HEK293 (cell line): ENCODE measurements at regions not wholly inside any gene's neighbourhood (a gene's known extent, or its start where the extent isn't known, plus 50 kb on each side); places are given as distances from the start of the nearest gene placed in this dataset.
A peak's percentile ranks its signal among the peaks of the same experiment; 100 is the strongest.
"Not testable (repeated sequence)": the region's sequence is repeated elsewhere in the genome, so short reads cannot be mapped to it uniquely, and the experiment has no call there.

Experiments used
- CTCF ChIA-PET: fragments of 350-600 bp; formaldehyde crosslinking; extraction: SDS; loops from one replicate; lab custom pipeline; 2021; ENCODE audit warnings: antibody characterized with exemption; lab: Yijun Ruan, JAX
- POLR2A ChIA-PET: fragments of 300-600 bp; formaldehyde crosslinking; extraction: SDS; loops from one replicate; lab custom pipeline; 2020; ENCODE audit warnings: antibody characterized with exemption, inconsistent platforms; lab: Yijun Ruan, JAX
- H3K27ac ChIP-seq: fragments of 200-500 bp; sonication (Bioruptor generic); 2 replicates; pipeline ENCODE4 v1.5.1; 2014; ENCODE audit warnings: low read depth, low read length, control low read depth, inconsistent platforms; ENCODE audit errors: extremely low read depth
- H3K36me3 ChIP-seq, 2 experiments: fragments of 200-500 bp in 1 of 2; sonication (Bioruptor generic) in 1 of 2; 1 replicate in 1 of 2; 2 replicates in 1 of 2; pipeline ENCODE4 v1.5.1; 2014 to 2017; ENCODE audit warnings: inconsistent platforms in 2 of 2, low read length in 2 of 2; ENCODE audit not compliant: control insufficient read depth in 2 of 2, insufficient read depth in 1 of 2
- H3K4me1 ChIP-seq: fragments of 200-500 bp; sonication (Bioruptor generic); 2 replicates; pipeline ENCODE4 v1.5.1; 2014; ENCODE audit warnings: mild to moderate bottlenecking, low read length, inconsistent platforms; ENCODE audit not compliant: control insufficient read depth, insufficient read depth
- H3K4me3 ChIP-seq: 2 replicates; pipeline ENCODE4 v1.5.1; 2011; ENCODE audit warnings: low read depth, mild to moderate bottlenecking, control low read depth, low read length, moderate library complexity
- H3K9me3 ChIP-seq: fragments of 200-500 bp; sonication (Bioruptor generic); 2 replicates; pipeline ENCODE4 v1.5.1; 2014; ENCODE audit warnings: low read depth, low read length, inconsistent platforms; ENCODE audit not compliant: control insufficient read depth, insufficient read depth
- GLIS2 ChIP-seq: fragments of 450-650 bp; formaldehyde crosslinking; IDR thresholded peaks from 2 replicates; pipeline ENCODE4 v1.5.1; 2016; ENCODE audit warnings: missing biosample characterization, missing genetic modification characterization
- INSM2 ChIP-seq: fragments of 450-650 bp; formaldehyde crosslinking; IDR thresholded peaks from 2 replicates; pipeline ENCODE4 v1.5.1; 2016; ENCODE audit warnings: missing biosample characterization, missing genetic modification characterization
- KLF7 ChIP-seq: fragments of 450-650 bp; formaldehyde crosslinking; IDR thresholded peaks from 2 replicates; pipeline ENCODE4 v1.5.1; 2016; ENCODE audit warnings: missing biosample characterization, missing genetic modification characterization, borderline replicate concordance
- MYNN ChIP-seq: fragments of 450-650 bp; formaldehyde crosslinking; IDR thresholded peaks from 2 replicates; pipeline ENCODE4 v1.5.1; 2016; ENCODE audit warnings: missing biosample characterization, missing genetic modification characterization, borderline replicate concordance
- SETDB1 ChIP-seq: IDR thresholded peaks from one replicate; pipeline ENCODE4 v1.6.1; 2017; ENCODE audit warnings: mild to moderate bottlenecking, low read length, moderate library complexity, mixed read lengths; ENCODE audit not compliant: insufficient read length
- SP3 ChIP-seq: fragments of 450-650 bp; formaldehyde crosslinking; IDR thresholded peaks from 2 replicates; pipeline ENCODE4 v1.5.1; 2016; ENCODE audit warnings: missing biosample characterization, missing genetic modification characterization
- TRIM28 ChIP-seq: IDR thresholded peaks from 2 replicates; pipeline ENCODE4 v1.6.1; 2011; ENCODE audit warnings: low read length, control low read depth, borderline replicate concordance
- ZNF221 ChIP-seq: fragments of 450-650 bp; formaldehyde crosslinking; IDR thresholded peaks from 2 replicates; pipeline ENCODE4 v1.5.1; 2017; ENCODE audit warnings: missing biosample characterization, missing genetic modification characterization, borderline replicate concordance
- ZNF26 ChIP-seq: fragments of 450-650 bp; formaldehyde crosslinking; IDR thresholded peaks from 2 replicates; pipeline ENCODE4 v1.5.1; 2016; ENCODE audit warnings: missing biosample characterization, missing genetic modification characterization
- ZNF404 ChIP-seq: fragments of 450-650 bp; formaldehyde crosslinking; IDR thresholded peaks from 2 replicates; pipeline ENCODE4 v1.5.1; 2017; ENCODE audit warnings: missing biosample characterization, missing genetic modification characterization
- ZNF48 ChIP-seq: fragments of 450-650 bp; formaldehyde crosslinking; IDR thresholded peaks from 2 replicates; pipeline ENCODE4 v1.5.1; 2016; ENCODE audit warnings: missing biosample characterization, missing genetic modification characterization
- ZNF501 ChIP-seq: fragments of 450-650 bp; formaldehyde crosslinking; IDR thresholded peaks from 2 replicates; pipeline ENCODE4 v1.5.1; 2016; ENCODE audit warnings: missing biosample characterization, missing genetic modification characterization
- ZNF549 ChIP-seq: fragments of 450-650 bp; IDR thresholded peaks from 2 replicates; pipeline ENCODE4 v1.5.1; 2018; ENCODE audit warnings: missing biosample characterization, missing genetic modification characterization, mild to moderate bottlenecking, inconsistent platforms, moderate library complexity
- ZNF555 ChIP-seq: fragments of 450-650 bp; formaldehyde crosslinking; conservative IDR thresholded peaks from 2 replicates; pipeline ENCODE4 v1.5.1; 2017; ENCODE audit warnings: missing biosample characterization, mild to moderate bottlenecking, missing genetic modification characterization, inconsistent platforms
- ZNF560 ChIP-seq: fragments of 450-650 bp; formaldehyde crosslinking; IDR thresholded peaks from 2 replicates; pipeline ENCODE4 v1.5.1; 2017; ENCODE audit warnings: missing biosample characterization, missing genetic modification characterization, borderline replicate concordance
- ZNF623 ChIP-seq: fragments of 450-650 bp; formaldehyde crosslinking; IDR thresholded peaks from 2 replicates; pipeline ENCODE4 v1.5.1; 2016; ENCODE audit warnings: missing biosample characterization, missing genetic modification characterization
- ZNF654 ChIP-seq: fragments of 450-650 bp; formaldehyde crosslinking; IDR thresholded peaks from 2 replicates; pipeline ENCODE4 v1.5.1; 2016; ENCODE audit warnings: low read depth, missing biosample characterization, missing genetic modification characterization
- ZNF660 ChIP-seq: fragments of 450-650 bp; IDR thresholded peaks from 2 replicates; pipeline ENCODE4 v1.5.1; 2018; ENCODE audit warnings: missing biosample characterization, mild to moderate bottlenecking, missing genetic modification characterization
- ZNF792 ChIP-seq: fragments of 450-650 bp; formaldehyde crosslinking; IDR thresholded peaks from 2 replicates; pipeline ENCODE4 v1.5.1; 2016; ENCODE audit warnings: missing biosample characterization, missing genetic modification characterization

- H3K4me3 ChIP-seq, result no peak overlapping the region
- TF ChIP-seq ZNF555 (no peak), SP3 (no peak), ZNF792 (tag by site-specific recombination) (no peak), GLIS2 (tag by site-specific recombination) (no peak), ZNF404 (tag by site-specific recombination) (no peak), ZNF221 (tag by site-specific recombination) (no peak), ZNF48 (tag by site-specific recombination) (no peak)
- H3K4me1 ChIP-seq, result peaks cover 10% of the 10 kb centered on the region
- ChIA-PET CTCF (interaction anchor here (0.5 kb wide), 1 partner anchor 1261 kb away, joined by 3 read pairs; no protein-coding TSS in a partner anchor), POLR2A (no interaction called here)
- H3K9me3 ChIP-seq, result no peaks in the 10 kb centered on the region
- H3K36me3 ChIP-seq, result no peaks in the 10 kb centered on the region
- no peak overlapping the region for H3K27ac ChIP-seq
Observed at GRCh38 chr5:92633176-92633575, 947.8 kb downstream of the NR2F1-AS1 start.

- H3K36me3 ChIP-seq, H3K9me3 ChIP-seq, POLR2A ChIA-PET, CTCF ChIA-PET, H3K4me3 ChIP-seq, H3K27ac ChIP-seq, H3K4me1 ChIP-seq: not testable (repeated sequence)
Observed at GRCh38 chr5:92631237-92631701, 949.8 kb downstream of the NR2F1-AS1 start.

GRCh38 chr5:92629574-92629973 is 951.4 kb downstream of the NR2F1-AS1 start:
- no peaks in the 10 kb centered on the region; a peak in 1 of 3 replicates for H3K36me3 ChIP-seq
- ChIA-PET CTCF (no interaction called here), POLR2A (no interaction called here)
- TF ChIP-seq ZNF660 (tag by site-specific recombination) (no peak), MYNN (no peak), ZNF654 (no peak), INSM2 (tag by site-specific recombination) (no peak), ZNF623 (tag by site-specific recombination) (no peak), TRIM28 (no peak)
- H3K4me3 ChIP-seq, result no peak overlapping the region
- no peaks in the 10 kb centered on the region for H3K9me3 ChIP-seq
- H3K4me1 ChIP-seq, result no peaks in the 10 kb centered on the region; the same call in 1 of the 2 replicates
- H3K27ac ChIP-seq, result no peak overlapping the region

- Histone ChIP-seq H3K27ac (no peak overlapping the region), H3K36me3 (no peaks in the 10 kb centered on the region; a peak in 1 of 3 replicates), H3K4me3 (no peak overlapping the region), H3K4me1 (no peaks in the 10 kb centered on the region; the same call in 1 of the 2 replicates), H3K9me3 (no peaks in the 10 kb centered on the region)
- TF ChIP-seq KLF7 (tag by site-specific recombination), result no peak
- no peak for TF ChIP-seq ZNF501 (tag by site-specific recombination)
- peak; percentile 62 for TF ChIP-seq SETDB1
- peak; percentile 92 for TF ChIP-seq ZNF26 (tag by site-specific recombination)
- 0 out of 2 replicates have a peak, but pooled peaks have one; percentile 4 for TF ChIP-seq ZNF549 (tag by site-specific recombination)
- no peak for TF ChIP-seq ZNF560 (tag by site-specific recombination)
- CTCF ChIA-PET, result no interaction called here
- POLR2A ChIA-PET, result no interaction called here
Observed at GRCh38 chr5:92629000-92629399, 952.0 kb downstream of the NR2F1-AS1 start.
